ENCODE measurements at regions not wholly inside any gene's neighbourhood (a gene's known extent, or its start where the extent isn't known, plus 50 kb on each side); places are given as distances from the start of the nearest gene placed in this dataset.

- peak; percentile 56 to 78 (median 65) for TF ChIP-seq CTCF (IDR thresholded peaks at IDR 0.05 in 2 of 3, conservative IDR thresholded peaks at IDR 0.05 in 1 of 3; ENCODE audit: control insufficient read depth in 2 of 3, extremely low read depth in 1 of 3, insufficient read depth in 1 of 3, low read depth in 3 of 3, low read length in 3 of 3)
- no peak for TF ChIP-seq TAF1 (IDR thresholded peaks at IDR 0.05; ENCODE audit: borderline replicate concordance, low read depth, low read length)
- no peak for TF ChIP-seq POLR2A (IDR thresholded peaks at IDR 0.05; ENCODE audit: low read depth, low read length)
- no peak for TF ChIP-seq E2F4 (IDR thresholded peaks at IDR 0.05; ENCODE audit: low read depth, low read length)
- no peak for TF ChIP-seq ZNF207 (IDR thresholded peaks at IDR 0.05; ENCODE audit: borderline replicate concordance)
- TF ChIP-seq SIN3A (IDR thresholded peaks at IDR 0.05; ENCODE audit: low read depth, low read length), result no peak
- TF ChIP-seq FOXK2 (IDR thresholded peaks at IDR 0.05), result no peak
- TF ChIP-seq JUND (IDR thresholded peaks at IDR 0.05; ENCODE audit: low read depth, low read length), result no peak
- no peak for TF ChIP-seq CEBPB (IDR thresholded peaks at IDR 0.05; ENCODE audit: borderline replicate concordance in 1 of 2, low read depth in 2 of 2, low read length in 2 of 2)
- TF ChIP-seq ETV6 (conservative IDR thresholded peaks at IDR 0.05 in 1 of 2, IDR thresholded peaks at IDR 0.05 in 1 of 2; ENCODE audit: borderline replicate concordance in 1 of 2, low read depth in 1 of 2), result no peak
- no peak for TF ChIP-seq SPI1 (IDR thresholded peaks at IDR 0.05; ENCODE audit: borderline replicate concordance, insufficient read depth, low read depth, low read length)
- TF ChIP-seq REST (IDR thresholded peaks at IDR 0.05; ENCODE audit: low read depth, low read length), result no peak
- no peak for TF ChIP-seq SRF (IDR thresholded peaks at IDR 0.05; ENCODE audit: low read depth in 2 of 2, low read length in 2 of 2)
Measured at GRCh38 chr3:83523470-83524073, 1435.2 kb upstream of the CADM2 start.

Measured in GM12878 (cell line).